ENCODE measurements at regions not wholly inside any gene's neighbourhood (a gene's known extent, or its start where the extent isn't known, plus 50 kb on each side); places are given as distances from the start of the nearest gene placed in this dataset.
A peak's percentile ranks its signal among the peaks of the same experiment; 100 is the strongest.
"Not testable (repeated sequence)": the region's sequence is repeated elsewhere in the genome, so short reads cannot be mapped to it uniquely, and the experiment has no call there.

- Mint-ChIP-seq H3K27me3 (ENCODE audit: insufficient read depth, low read depth) (no peaks in the 10 kb centered on the region), H3K9me3 (no peaks in the 10 kb centered on the region), H3K4me3 (no peak overlapping the region), H3K36me3 (no peaks in the 10 kb centered on the region), H3K4me1 (peaks cover 17% of the 10 kb centered on the region), H3K27ac (no peak overlapping the region)
- no peak overlapping the region for H2AFZ ChIP-seq (replicated peaks)
- no peaks in the 10 kb centered on the region for H3K27me3 ChIP-seq
- H3K9me3 ChIP-seq (ENCODE audit: low read depth) = no peaks in the 10 kb centered on the region
- H3K4me3 ChIP-seq = no peak overlapping the region
- TF ChIP-seq, protein P1, sequence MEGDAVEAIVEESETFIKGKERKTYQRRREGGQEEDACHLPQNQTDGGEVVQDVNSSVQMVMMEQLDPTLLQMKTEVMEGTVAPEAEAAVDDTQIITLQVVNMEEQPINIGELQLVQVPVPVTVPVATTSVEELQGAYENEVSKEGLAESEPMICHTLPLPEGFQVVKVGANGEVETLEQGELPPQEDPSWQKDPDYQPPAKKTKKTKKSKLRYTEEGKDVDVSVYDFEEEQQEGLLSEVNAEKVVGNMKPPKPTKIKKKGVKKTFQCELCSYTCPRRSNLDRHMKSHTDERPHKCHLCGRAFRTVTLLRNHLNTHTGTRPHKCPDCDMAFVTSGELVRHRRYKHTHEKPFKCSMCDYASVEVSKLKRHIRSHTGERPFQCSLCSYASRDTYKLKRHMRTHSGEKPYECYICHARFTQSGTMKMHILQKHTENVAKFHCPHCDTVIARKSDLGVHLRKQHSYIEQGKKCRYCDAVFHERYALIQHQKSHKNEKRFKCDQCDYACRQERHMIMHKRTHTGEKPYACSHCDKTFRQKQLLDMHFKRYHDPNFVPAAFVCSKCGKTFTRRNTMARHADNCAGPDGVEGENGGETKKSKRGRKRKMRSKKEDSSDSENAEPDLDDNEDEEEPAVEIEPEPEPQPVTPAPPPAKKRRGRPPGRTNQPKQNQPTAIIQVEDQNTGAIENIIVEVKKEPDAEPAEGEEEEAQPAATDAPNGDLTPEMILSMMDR (IDR thresholded peaks at IDR 0.05) = no peak
- no peak for TF ChIP-seq EZH2 (IDR thresholded peaks at IDR 0.05)
- TF ChIP-seq EZH2phosphoT487 (IDR thresholded peaks at IDR 0.05) = no peak
- no peaks in the 10 kb centered on the region for H3K36me3 ChIP-seq
- H3K9ac ChIP-seq = no peak overlapping the region
- no peaks in the 10 kb centered on the region for H4K20me1 ChIP-seq (ENCODE audit: low read depth)
- H3K4me2 ChIP-seq = no peak overlapping the region
- H3F3A ChIP-seq (ENCODE audit: low read depth) = no peaks in the 10 kb centered on the region
- no peak overlapping the region for H3K27ac ChIP-seq
- no peaks in the 10 kb centered on the region for H3K79me2 ChIP-seq (ENCODE audit: low read depth)
- no peaks in the 10 kb centered on the region for H3K4me1 ChIP-seq
- DNase-seq (ENCODE audit: low spot score) = no peak
Observed at GRCh38 chr1:101175886-101176285, 60.9 kb upstream of the S1PR1 start.

GRCh38 chr1:101175466-101175865 lies 61.4 kb upstream of the S1PR1 start:
- DNase-seq (ENCODE audit: low spot score) = no peak
- Histone ChIP-seq H3K4me1 (no peaks in the 10 kb centered on the region), H3K4me2 (no peak overlapping the region), H3K79me2 (ENCODE audit: low read depth) (no peaks in the 10 kb centered on the region), H3K9me3 (ENCODE audit: low read depth) (no peaks in the 10 kb centered on the region), H3F3A (ENCODE audit: low read depth) (no peaks in the 10 kb centered on the region), H4K20me1 (ENCODE audit: low read depth) (no peaks in the 10 kb centered on the region), H3K4me3 (no peak overlapping the region), H3K9ac (no peak overlapping the region), H3K36me3 (no peaks in the 10 kb centered on the region), H2AFZ (replicated peaks) (no peak overlapping the region), H3K27me3 (no peaks in the 10 kb centered on the region), H3K27ac (no peak overlapping the region)
- Mint-ChIP-seq H3K4me3 (no peak overlapping the region), H3K36me3 (no peaks in the 10 kb centered on the region), H3K27ac (no peak overlapping the region), H3K9me3 (no peaks in the 10 kb centered on the region), H3K4me1 (peaks cover 17% of the 10 kb centered on the region), H3K27me3 (ENCODE audit: insufficient read depth, low read depth) (no peaks in the 10 kb centered on the region)
- no peak for TF ChIP-seq EZH2phosphoT487 (IDR thresholded peaks at IDR 0.05)
- TF ChIP-seq EZH2 (IDR thresholded peaks at IDR 0.05) = no peak
- TF ChIP-seq, protein P1 (IDR thresholded peaks at IDR 0.05) = no peak

DNA sequence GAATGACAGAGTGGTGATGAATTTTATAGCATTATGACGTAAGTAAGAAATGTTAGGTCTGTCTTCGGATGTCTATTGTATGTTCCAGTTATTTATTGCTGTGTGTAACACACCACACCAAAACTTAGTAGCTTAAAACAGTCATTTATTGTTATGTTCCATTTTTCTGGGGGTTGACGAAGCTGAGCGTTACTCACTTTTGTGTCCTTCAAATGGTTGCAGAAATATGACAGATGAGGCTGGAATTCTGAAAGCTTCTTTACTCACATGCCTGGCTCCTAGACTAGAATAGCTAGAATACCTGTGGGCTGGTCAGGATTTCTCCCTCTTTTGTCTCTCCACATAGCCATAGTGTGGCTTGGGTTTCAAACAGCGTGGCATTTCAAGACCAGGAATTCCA lies 62.1 kb upstream of the S1PR1 start:
- Histone ChIP-seq H4K20me1 (ENCODE audit: low read depth) (no peaks in the 10 kb centered on the region), H2AFZ (replicated peaks) (peak overlapping the region; percentile 15), H3K9me3 (ENCODE audit: low read depth) (no peaks in the 10 kb centered on the region), H3K4me1 (no peaks in the 10 kb centered on the region), H3K27ac (no peak overlapping the region), H3K27me3 (no peaks in the 10 kb centered on the region), H3K79me2 (ENCODE audit: low read depth) (no peaks in the 10 kb centered on the region), H3K9ac (no peak overlapping the region), H3F3A (ENCODE audit: low read depth) (no peaks in the 10 kb centered on the region), H3K4me2 (no peak overlapping the region), H3K36me3 (no peaks in the 10 kb centered on the region), H3K4me3 (no peak overlapping the region)
- no peak for DNase-seq (ENCODE audit: low spot score)
- no peaks in the 10 kb centered on the region for H3K36me3 Mint-ChIP-seq
- no peak overlapping the region for H3K27ac Mint-ChIP-seq
- H3K4me1 Mint-ChIP-seq = peaks cover 17% of the 10 kb centered on the region
- H3K4me3 Mint-ChIP-seq = no peak overlapping the region
- no peaks in the 10 kb centered on the region for H3K27me3 Mint-ChIP-seq (ENCODE audit: insufficient read depth, low read depth)
- no peaks in the 10 kb centered on the region for H3K9me3 Mint-ChIP-seq
- TF ChIP-seq EZH2phosphoT487 (IDR thresholded peaks at IDR 0.05) (no peak), EZH2 (IDR thresholded peaks at IDR 0.05) (no peak)
- TF ChIP-seq, protein P1 (IDR thresholded peaks at IDR 0.05) = no peak

- peaks cover 17% of the 10 kb centered on the region for H3K4me1 Mint-ChIP-seq
- H3K9me3 Mint-ChIP-seq; H3K27me3 ChIP-seq; H3K27me3 Mint-ChIP-seq (ENCODE audit: insufficient read depth, low read depth); H3K36me3 Mint-ChIP-seq; H3K79me2 ChIP-seq (ENCODE audit: low read depth); H3K9ac ChIP-seq; H3K9me3 ChIP-seq (ENCODE audit: low read depth); H3K4me3 ChIP-seq; H3K4me1 ChIP-seq; DNase-seq (ENCODE audit: low spot score); H3K4me3 Mint-ChIP-seq; H2AFZ ChIP-seq (replicated peaks); H3F3A ChIP-seq (ENCODE audit: low read depth); H4K20me1 ChIP-seq (ENCODE audit: low read depth); H3K36me3 ChIP-seq; H3K27ac ChIP-seq; H3K4me2 ChIP-seq; H3K27ac Mint-ChIP-seq: not testable (repeated sequence)
Observed at GRCh38 chr1:101174298-101174697, 62.5 kb upstream of the S1PR1 start.

Data from neural progenitor cell (in vitro differentiated cells).